GM12891 (cell line): ENCODE measurements at regions not wholly inside any gene's neighbourhood (a gene's known extent, or its start where the extent isn't known, plus 50 kb on each side); places are given as distances from the start of the nearest gene placed in this dataset.

Experiments used
- DNase-seq: peaks from one replicate; pipeline ENCODE4 v3.0.0; 2011; ENCODE audit warnings: low spot score; ENCODE audit not compliant: insufficient read length
- FAIRE-seq: peaks from 2 replicates; lab custom pipeline; 2011; peaks lifted over from hg19 to GRCh38; lab: Jason Lieb, UNC
- PAX5 ChIP-seq: IDR thresholded peaks from 2 replicates; pipeline ENCODE4 v1.6.1; 2011; ENCODE audit warnings: low read length, moderate library complexity, mild to moderate bottlenecking; ENCODE audit not compliant: insufficient read depth, severe bottlenecking
- POLR2A ChIP-seq: IDR thresholded peaks from 2 replicates; pipeline ENCODE4 v1.6.1; 2011; ENCODE audit warnings: low read depth, low read length, control low read depth
- POLR2AphosphoS5 ChIP-seq: IDR thresholded peaks from 2 replicates; pipeline ENCODE4 v1.6.1; 2011; ENCODE audit warnings: low read depth, low read length, control low read depth
- POU2F2 ChIP-seq: IDR thresholded peaks from 2 replicates; pipeline ENCODE4 v1.6.1; 2011; ENCODE audit warnings: low read depth, mild to moderate bottlenecking, control low read depth, low read length, moderate library complexity
- SPI1 ChIP-seq: IDR thresholded peaks from 2 replicates; pipeline ENCODE4 v1.6.1; 2011; ENCODE audit warnings: low read depth, low read length, control low read depth
- TAF1 ChIP-seq: IDR thresholded peaks from 2 replicates; pipeline ENCODE4 v1.6.1; 2011; ENCODE audit warnings: low read depth, low read length, control low read depth

- DNase-seq, result no peak
- TF ChIP-seq POU2F2 (no peak), POLR2AphosphoS5 (no peak), SPI1 (no peak), TAF1 (no peak), POLR2A (no peak), PAX5 (no peak)
- no peak for FAIRE-seq
These were observed 200.6 kb downstream of the NRP2 start for GRCh38 chr2:205882806-205883425.

- no peak for DNase-seq
- TF ChIP-seq PAX5 (no peak), TAF1 (no peak), SPI1 (no peak), POLR2A (no peak), POLR2AphosphoS5 (no peak), POU2F2 (no peak)
- FAIRE-seq, result no peak
These were observed 197.7 kb downstream of the NRP2 start for GRCh38 chr2:205880048-205880447.

GRCh38 chr2:205878999-205879762 is 196.9 kb downstream of the NRP2 start:
- TF ChIP-seq TAF1 (no peak), PAX5 (no peak), SPI1 (no peak), POLR2A (no peak), POU2F2 (no peak), POLR2AphosphoS5 (no peak)
- FAIRE-seq, result no peak

GRCh38 chr2:205877496-205877895 is 195.2 kb downstream of the NRP2 start:
- TF ChIP-seq SPI1, result no peak
- no peak for TF ChIP-seq PAX5
- no peak for TF ChIP-seq POU2F2
- DNase-seq (no peak), FAIRE-seq (no peak)

More at GRCh38 chr2:205878999-205879762, 196.9 kb downstream of the NRP2 start:
- no peak for DNase-seq

- TF ChIP-seq TAF1 (no peak), SPI1 (no peak), POU2F2 (no peak), PAX5 (no peak), POLR2A (no peak), POLR2AphosphoS5 (no peak)
- FAIRE-seq, result no peak
- no peak for DNase-seq
These were observed 193.8 kb downstream of the NRP2 start for GRCh38 chr2:205876127-205876526.

GRCh38 chr2:205872716-205873115 is 190.4 kb downstream of the NRP2 start:
- DNase-seq (no peak), FAIRE-seq (no peak)
- no peak for TF ChIP-seq SPI1
- no peak for TF ChIP-seq PAX5
- TF ChIP-seq POLR2A, result no peak
- TF ChIP-seq POLR2AphosphoS5, result no peak

- TF ChIP-seq POLR2AphosphoS5 (no peak), PAX5 (no peak), POU2F2 (no peak), SPI1 (no peak), TAF1 (no peak), POLR2A (no peak)
- FAIRE-seq (no peak), DNase-seq (no peak)
These were observed 187.1 kb downstream of the NRP2 start for GRCh38 chr2:205869439-205869838.

GRCh38 chr2:205868773-205869333 is 186.6 kb downstream of the NRP2 start:
- TF ChIP-seq PAX5, result no peak
- TF ChIP-seq POLR2A, result no peak
- TF ChIP-seq POU2F2, result no peak
- TF ChIP-seq TAF1, result no peak
- TF ChIP-seq POLR2AphosphoS5, result no peak
- no peak for TF ChIP-seq SPI1
- DNase-seq (no peak), FAIRE-seq (no peak)

GRCh38 chr2:205868053-205868452 is 185.8 kb downstream of the NRP2 start:
- FAIRE-seq, result no peak

GRCh38 chr2:205867371-205867770 is 185.1 kb downstream of the NRP2 start:
- DNase-seq, result no peak

More at GRCh38 chr2:205868053-205868452, 185.8 kb downstream of the NRP2 start:
- TF ChIP-seq POLR2A (no peak), POLR2AphosphoS5 (no peak), POU2F2 (no peak), SPI1 (no peak), PAX5 (no peak), TAF1 (no peak)
- DNase-seq, result no peak

More at GRCh38 chr2:205867371-205867770, 185.1 kb downstream of the NRP2 start:
- FAIRE-seq, result no peak
- TF ChIP-seq SPI1, result no peak
- TF ChIP-seq PAX5, result no peak
- TF ChIP-seq POU2F2, result no peak
- TF ChIP-seq POLR2AphosphoS5, result no peak
- TF ChIP-seq TAF1, result no peak
- TF ChIP-seq POLR2A, result no peak
